PC-3 (cell line): ENCODE measurements at regions not wholly inside any gene's neighbourhood (a gene's known extent, or its start where the extent isn't known, plus 50 kb on each side); places are given as distances from the start of the nearest gene placed in this dataset.

ENCODE experiments used
- ATAC-seq: fragments of 200-7000 bp; cut with Tn5 transposase; 2 replicates; pipeline ENCODE4 v1.9.1; 2020; ENCODE audit warnings: mild to moderate bottlenecking, moderate library complexity
- BruUV-seq: library from RNA; stranded (reverse); fragments of 400-500 nt; replicated peaks from 2 replicates; lab custom pipeline; 2021; lab: Mats Ljungman, UMichigan
- CTCF ChIA-PET: fragments of 300-600 bp; sonication (Branson Sonifier 250); formaldehyde crosslinking; loops from one replicate; lab custom pipeline; 2022; ENCODE audit warnings: antibody characterized with exemption; lab: Charles Lee
- POLR2A ChIA-PET: fragments of 300-600 bp; sonication (Branson Sonifier 250); formaldehyde crosslinking; loops from one replicate; lab custom pipeline; 2022; ENCODE audit warnings: antibody characterized with exemption; ENCODE audit not compliant: unreplicated experiment; lab: Charles Lee
- DNase-seq: peaks from one replicate; pipeline ENCODE4 v3.0.0-alpha.2; 2015
- H2AFZ ChIP-seq: fragments of 300-600 bp; sonication (generic); 2 replicates; pipeline ENCODE4 v1.6.0; 2016; ENCODE audit warnings: antibody characterized with exemption, low read length
- H3F3A ChIP-seq: fragments of 300-600 bp; sonication (generic); one replicate; pipeline ENCODE4 v1.6.0; 2017; ENCODE audit warnings: antibody characterized with exemption, low read length, control low read depth, mild to moderate bottlenecking; ENCODE audit not compliant: unreplicated experiment
- H3K27ac ChIP-seq: fragments of 300-600 bp; sonication (generic); 2 replicates; pipeline ENCODE4 v1.5.1; 2016; ENCODE audit warnings: mild to moderate bottlenecking, low read length
- H3K27me3 ChIP-seq: fragments of 300-600 bp; sonication (generic); 2 replicates; pipeline ENCODE4 v1.6.1; 2016; ENCODE audit warnings: low read length, mixed read lengths
- H3K36me3 ChIP-seq: fragments of 300-600 bp; sonication (generic); 2 replicates; pipeline ENCODE4 v1.6.1; 2016; ENCODE audit warnings: low read depth, mixed run types, low read length, mixed read lengths
- H3K4me1 ChIP-seq: fragments of 300-600 bp; sonication (generic); 2 replicates; pipeline ENCODE4 v1.5.1; 2016; ENCODE audit warnings: low read length; ENCODE audit not compliant: insufficient read depth
- H3K4me2 ChIP-seq: fragments of 300-600 bp; sonication (generic); 2 replicates; pipeline ENCODE4 v1.6.0; 2016; ENCODE audit warnings: low read length
- H3K4me3 ChIP-seq: fragments of 300-600 bp; sonication (generic); 2 replicates; pipeline ENCODE4 v1.5.1; 2016; ENCODE audit warnings: mild to moderate bottlenecking, low read length, mixed read lengths
- H3K79me2 ChIP-seq: fragments of 300-600 bp; sonication (generic); 2 replicates; pipeline ENCODE4 v1.6.1; 2017; ENCODE audit warnings: low read length, mixed read lengths
- H3K9ac ChIP-seq: fragments of 300-600 bp; sonication (generic); 2 replicates; pipeline ENCODE4 v1.6.0; 2016; ENCODE audit warnings: mild to moderate bottlenecking, low read length
- H3K9me2 ChIP-seq: fragments of 300-600 bp; sonication (generic); replicated peaks from 2 replicates; pipeline ENCODE4 v1.6.1; 2016; ENCODE audit warnings: mixed run types, low read length, mixed read lengths
- H3K9me3 ChIP-seq: fragments of 300-600 bp; sonication (generic); 2 replicates; pipeline ENCODE4 v1.6.1; 2016; ENCODE audit warnings: low read length, mixed read lengths
- H4K20me1 ChIP-seq: fragments of 300-600 bp; sonication (generic); 2 replicates; pipeline ENCODE4 v1.6.1; 2016; ENCODE audit warnings: low read length, mixed read lengths
- EZH2 ChIP-seq: fragments of 300-600 bp; sonication (generic); IDR thresholded peaks from one replicate; pipeline ENCODE4 v1.6.1; 2017; ENCODE audit warnings: antibody characterized with exemption, mild to moderate bottlenecking, low read length; ENCODE audit not compliant: unreplicated experiment
- EZH2phosphoT487 ChIP-seq: fragments of 300-600 bp; sonication (generic); IDR thresholded peaks from 2 replicates; pipeline ENCODE4 v1.6.1; 2018; ENCODE audit warnings: mild to moderate bottlenecking, antibody characterized with exemption, low read length, borderline replicate concordance
- intact Hi-C: fragments of 100-400 bp; cut with micrococcal nuclease; formaldehyde crosslinking; loops from 2 replicates; pipeline ENCODE4 v1.9.0; 2023
- TF ChIP-seq, protein P1 (sequence below): fragments of 300-600 bp; sonication (generic); conservative IDR thresholded peaks from 2 replicates; pipeline ENCODE4 v1.5.1; 2017; ENCODE audit warnings: antibody characterized with exemption, low read depth, mild to moderate bottlenecking, low read length

DNA sequence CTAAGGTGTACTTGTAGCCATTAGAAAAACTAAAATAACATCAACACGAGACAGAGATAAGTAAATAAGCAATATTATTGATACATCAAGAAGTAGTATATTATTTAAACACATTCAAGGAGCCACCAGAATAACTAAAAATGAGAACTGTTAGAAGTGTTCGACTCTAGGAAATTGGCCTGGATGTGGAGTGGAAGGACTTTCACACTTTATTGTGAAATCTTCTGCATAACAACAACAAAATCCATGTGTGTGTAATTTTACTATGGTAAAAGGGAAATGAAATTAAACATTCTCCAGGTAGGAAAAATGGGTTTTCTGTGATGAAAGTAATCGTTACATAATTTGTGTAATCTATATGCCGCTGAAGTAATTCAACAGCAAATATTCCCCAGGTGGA lies 96.3 kb upstream of the RNF152 start:
- H2AFZ ChIP-seq: no peak overlapping the region
- H3K9ac ChIP-seq: no peak overlapping the region
- no peak overlapping the region for H3K4me2 ChIP-seq
- ChIA-PET POLR2A (no interaction called here), CTCF (no interaction called here)
- H3K9me2 ChIP-seq: no peaks in the 10 kb centered on the region
- no peaks in the 10 kb centered on the region for H3K79me2 ChIP-seq
- TF ChIP-seq EZH2: no peak
- TF ChIP-seq, protein P1, sequence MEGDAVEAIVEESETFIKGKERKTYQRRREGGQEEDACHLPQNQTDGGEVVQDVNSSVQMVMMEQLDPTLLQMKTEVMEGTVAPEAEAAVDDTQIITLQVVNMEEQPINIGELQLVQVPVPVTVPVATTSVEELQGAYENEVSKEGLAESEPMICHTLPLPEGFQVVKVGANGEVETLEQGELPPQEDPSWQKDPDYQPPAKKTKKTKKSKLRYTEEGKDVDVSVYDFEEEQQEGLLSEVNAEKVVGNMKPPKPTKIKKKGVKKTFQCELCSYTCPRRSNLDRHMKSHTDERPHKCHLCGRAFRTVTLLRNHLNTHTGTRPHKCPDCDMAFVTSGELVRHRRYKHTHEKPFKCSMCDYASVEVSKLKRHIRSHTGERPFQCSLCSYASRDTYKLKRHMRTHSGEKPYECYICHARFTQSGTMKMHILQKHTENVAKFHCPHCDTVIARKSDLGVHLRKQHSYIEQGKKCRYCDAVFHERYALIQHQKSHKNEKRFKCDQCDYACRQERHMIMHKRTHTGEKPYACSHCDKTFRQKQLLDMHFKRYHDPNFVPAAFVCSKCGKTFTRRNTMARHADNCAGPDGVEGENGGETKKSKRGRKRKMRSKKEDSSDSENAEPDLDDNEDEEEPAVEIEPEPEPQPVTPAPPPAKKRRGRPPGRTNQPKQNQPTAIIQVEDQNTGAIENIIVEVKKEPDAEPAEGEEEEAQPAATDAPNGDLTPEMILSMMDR: no peak
- no peak for TF ChIP-seq EZH2phosphoT487
- H3K27ac ChIP-seq: no peak overlapping the region
- H3K9me3 ChIP-seq: no peaks in the 10 kb centered on the region
- no peaks in the 10 kb centered on the region for H4K20me1 ChIP-seq
- intact Hi-C loops: no loop called here
- no peaks in the 10 kb centered on the region for H3F3A ChIP-seq
- no peaks in the 10 kb centered on the region for H3K27me3 ChIP-seq
- peaks cover 25% of the 10 kb centered on the region for H3K4me1 ChIP-seq
- H3K4me3 ChIP-seq: no peak overlapping the region
- BruUV-seq: no TSS peak
- H3K36me3 ChIP-seq: no peaks in the 10 kb centered on the region
- DNase-seq: no peak
- ATAC-seq: no peak

DNA sequence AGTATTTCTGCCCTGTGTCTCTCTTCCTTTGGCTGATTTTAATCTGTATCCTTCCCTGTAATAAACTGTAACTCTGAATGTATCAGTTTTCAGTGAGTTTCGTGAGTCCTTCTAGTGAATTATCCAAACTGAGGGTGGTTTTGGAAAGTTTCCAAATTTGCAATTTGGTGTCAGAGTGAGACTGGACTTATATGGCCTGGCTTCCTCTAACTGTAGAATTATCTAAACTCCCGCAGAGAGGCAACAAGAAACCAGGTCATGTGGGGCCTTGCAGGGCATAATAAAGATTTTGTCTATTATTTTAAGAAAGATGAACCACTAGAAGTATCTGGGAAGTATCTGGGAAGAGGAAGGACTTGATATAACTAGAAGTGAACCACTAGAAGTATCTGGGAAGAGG lies 95.3 kb upstream of the RNF152 start:
- POLR2A ChIA-PET: no interaction called here
- Histone ChIP-seq H4K20me1 (no peaks in the 10 kb centered on the region), H3K4me1 (peaks cover 21% of the 10 kb centered on the region), H3K36me3 (no peaks in the 10 kb centered on the region), H3F3A (no peaks in the 10 kb centered on the region), H3K4me2 (no peak overlapping the region), H3K79me2 (no peaks in the 10 kb centered on the region), H3K9me3 (no peaks in the 10 kb centered on the region), H3K9ac (no peak overlapping the region), H3K4me3 (no peak overlapping the region), H3K9me2 (no peaks in the 10 kb centered on the region), H3K27ac (no peak overlapping the region), H2AFZ (no peak overlapping the region), H3K27me3 (no peaks in the 10 kb centered on the region)
- ATAC-seq (no peak), DNase-seq (no peak)
- intact Hi-C loops: no loop called here
- BruUV-seq: no TSS peak
- CTCF ChIA-PET: no interaction called here
- TF ChIP-seq EZH2: no peak
- TF ChIP-seq, protein P1: no peak
- TF ChIP-seq EZH2phosphoT487: no peak

DNA sequence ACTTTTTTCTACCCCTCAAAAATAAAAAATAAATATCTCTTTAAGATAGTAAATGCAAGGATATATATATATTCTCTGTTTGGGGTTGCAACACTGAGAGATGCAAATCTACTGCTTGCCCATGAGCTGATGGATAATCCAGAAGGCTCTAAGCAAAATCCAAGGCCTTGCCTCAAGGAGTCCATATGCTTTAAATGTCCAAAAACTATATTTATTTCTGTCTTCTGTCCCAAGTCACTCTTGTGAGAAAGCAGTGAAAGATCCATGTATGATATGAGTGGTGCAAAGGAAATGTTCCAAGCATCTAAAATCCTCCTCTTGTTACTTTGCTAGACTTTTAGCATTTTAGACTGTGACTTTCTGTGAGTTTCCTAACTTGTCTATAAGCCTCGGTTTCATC lies 92.9 kb upstream of the RNF152 start:
- no peaks in the 10 kb centered on the region for H3K27me3 ChIP-seq
- no peaks in the 10 kb centered on the region for H4K20me1 ChIP-seq
- no peak overlapping the region for H3K9ac ChIP-seq
- no peak overlapping the region for H3K4me3 ChIP-seq
- H3K9me2 ChIP-seq: no peaks in the 10 kb centered on the region
- H3K27ac ChIP-seq: no peak overlapping the region
- H3K4me2 ChIP-seq: no peak overlapping the region
- intact Hi-C loops: no loop called here
- ATAC-seq (no peak), DNase-seq (no peak)
- H3F3A ChIP-seq: no peaks in the 10 kb centered on the region
- TF ChIP-seq, protein P1: no peak
- no peak for TF ChIP-seq EZH2phosphoT487
- TF ChIP-seq EZH2: no peak
- no peaks in the 10 kb centered on the region for H3K36me3 ChIP-seq
- H3K79me2 ChIP-seq: no peaks in the 10 kb centered on the region
- ChIA-PET POLR2A (no interaction called here), CTCF (no interaction called here)
- BruUV-seq: no TSS peak
- no peaks in the 10 kb centered on the region for H3K4me1 ChIP-seq
- no peak overlapping the region for H2AFZ ChIP-seq
- no peaks in the 10 kb centered on the region for H3K9me3 ChIP-seq
